GM18519 (cell line): ENCODE measurements at regions not wholly inside any gene's neighbourhood (a gene's known extent, or its start where the extent isn't known, plus 50 kb on each side); places are given as distances from the start of the nearest gene placed in this dataset.

Source experiments
- ATAC-seq: cut with Tn5 transposase; IDR thresholded peaks from one replicate; pipeline ENCODE4 v1.9.1; 2021; ENCODE audit warnings: mild to moderate bottlenecking, moderate library complexity; ENCODE audit not compliant: unreplicated experiment, low FRiP score

DNA sequence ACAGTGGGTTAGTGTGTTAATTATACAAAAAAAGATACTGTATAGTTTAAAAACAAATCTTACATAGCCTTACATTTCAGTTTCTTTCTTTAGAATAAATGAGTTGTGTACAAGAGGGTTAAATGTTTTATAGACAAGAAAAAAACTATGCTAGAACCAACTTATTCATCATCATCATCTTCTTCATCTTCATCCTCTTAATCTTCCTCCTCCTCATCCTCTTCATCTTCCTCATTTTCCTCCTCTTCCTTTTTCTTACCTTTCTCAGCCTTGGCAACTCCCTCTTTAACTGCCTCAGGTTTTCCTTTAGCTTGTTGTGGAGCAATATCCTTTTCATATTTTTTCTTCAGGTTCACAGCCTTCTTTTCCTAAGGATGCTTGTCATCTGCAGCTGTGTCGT lies 53.7 kb downstream of the RPS12 start:
- no peak for ATAC-seq

- ATAC-seq = peak; percentile 100
These were observed 58.6 kb downstream of the RPS12 start for GRCh38 chr6:132872923-132873322.

- no peak for ATAC-seq
These were observed 62.6 kb downstream of the RPS12 start for GRCh38 chr6:132877003-132877402.

DNA sequence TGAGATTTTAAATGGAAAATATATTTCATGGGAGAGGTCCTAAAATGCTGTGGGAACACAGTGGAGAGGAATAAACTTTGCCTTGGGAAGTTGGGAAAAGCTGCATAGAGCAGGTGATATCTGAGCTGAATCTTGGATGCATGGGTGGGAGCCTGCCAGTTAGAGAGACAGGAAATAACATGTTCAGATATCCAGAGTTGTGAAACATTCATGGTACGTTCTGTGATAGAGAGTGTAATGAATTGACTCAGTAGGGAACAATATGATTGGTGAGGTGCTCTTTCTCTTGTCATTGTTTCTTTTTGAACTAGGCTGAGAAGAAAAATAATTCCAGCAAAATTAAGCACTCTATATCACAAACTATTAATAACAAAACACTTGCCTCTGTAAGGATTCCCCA lies 72.8 kb downstream of the RPS12 start:
- peak; percentile 47 for ATAC-seq

- no peak for ATAC-seq
These were observed 74.3 kb downstream of the RPS12 start for GRCh38 chr6:132888701-132889100.

GRCh38 chr6:132892929-132893771 lies 78.8 kb downstream of the RPS12 start:
- ATAC-seq = no peak

GRCh38 chr6:132893772-132894490 lies 79.6 kb downstream of the RPS12 start:
- no peak for ATAC-seq

- no peak for ATAC-seq
These were observed 84.0 kb downstream of the RPS12 start for GRCh38 chr6:132898376-132898775.

DNA sequence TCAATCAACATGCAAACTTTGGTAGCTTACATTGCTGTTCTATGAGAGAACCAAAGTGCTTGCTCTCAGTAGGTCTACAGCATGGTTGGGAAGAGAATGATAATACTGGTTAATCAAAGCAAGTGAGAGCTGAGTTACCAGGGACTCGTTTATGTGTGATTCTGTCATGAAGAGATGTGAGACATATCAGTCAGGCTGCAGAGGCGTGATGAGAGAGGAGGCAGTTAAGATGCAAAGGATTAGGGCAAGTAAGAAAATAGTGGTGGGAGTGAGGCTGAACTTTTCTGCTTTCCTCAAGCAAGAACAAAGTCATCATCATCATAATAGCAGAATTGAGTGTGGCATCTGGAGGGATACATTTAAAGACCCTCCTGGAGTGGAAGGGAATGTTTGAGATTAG lies 86.5 kb downstream of the RPS12 start:
- ATAC-seq = no peak

GRCh38 chr6:132902901-132903300 lies 88.5 kb downstream of the RPS12 start:
- ATAC-seq = no peak

- ATAC-seq = no peak
These were observed 92.9 kb downstream of the RPS12 start for GRCh38 chr6:132907231-132907630.

GRCh38 chr6:132907914-132908313 lies 93.5 kb downstream of the RPS12 start:
- no peak for ATAC-seq

- ATAC-seq = no peak
These were observed 95.4 kb downstream of the RPS12 start for GRCh38 chr6:132909742-132910141.

DNA sequence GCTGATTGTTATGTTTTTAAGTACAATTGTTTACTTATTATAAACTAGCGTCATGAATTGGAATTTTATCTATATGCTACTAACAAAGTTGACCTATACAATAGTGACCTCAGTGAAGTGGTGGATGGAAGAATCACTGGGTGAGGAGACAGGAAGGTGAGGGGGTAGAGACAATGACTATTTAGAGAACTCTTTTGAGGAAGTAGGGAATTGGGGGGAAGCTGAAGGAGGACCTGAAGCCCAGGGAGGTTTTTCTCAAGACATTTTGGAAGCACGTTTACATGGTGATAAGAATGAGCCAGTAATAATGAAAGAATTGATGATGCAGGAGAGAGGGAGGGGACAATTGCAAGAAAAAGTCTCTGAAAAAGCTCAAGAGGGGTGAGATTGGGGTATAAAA lies 96.4 kb downstream of the RPS12 start:
- no peak for ATAC-seq

- ATAC-seq = no peak
These were observed 104.9 kb downstream of the RPS12 start for GRCh38 chr6:132919045-132919860.

GRCh38 chr6:132927713-132928112 lies 113.3 kb downstream of the RPS12 start:
- no peak for ATAC-seq

GRCh38 chr6:132929141-132929540 lies 114.8 kb downstream of the RPS12 start:
- ATAC-seq = no peak

DNA sequence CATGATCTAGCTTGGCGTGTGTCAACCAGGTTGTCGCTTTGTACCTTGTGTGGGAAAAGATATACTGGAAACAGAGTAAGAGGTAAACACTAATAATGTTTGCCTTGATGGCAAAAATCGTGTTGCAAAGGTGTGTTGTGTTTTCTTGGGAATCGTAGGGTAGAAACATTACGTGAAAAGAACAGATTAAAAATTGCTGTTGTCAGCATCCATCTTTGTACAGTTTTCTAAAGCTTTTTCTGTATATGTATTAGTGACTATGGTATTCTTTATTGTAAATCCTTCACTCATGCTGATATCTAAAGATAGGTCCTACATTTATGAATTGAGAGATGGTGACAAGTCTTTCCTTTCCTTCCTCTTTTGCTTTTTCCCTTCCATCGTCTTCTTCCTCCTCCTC lies 116.9 kb downstream of the RPS12 start:
- no peak for ATAC-seq

DNA sequence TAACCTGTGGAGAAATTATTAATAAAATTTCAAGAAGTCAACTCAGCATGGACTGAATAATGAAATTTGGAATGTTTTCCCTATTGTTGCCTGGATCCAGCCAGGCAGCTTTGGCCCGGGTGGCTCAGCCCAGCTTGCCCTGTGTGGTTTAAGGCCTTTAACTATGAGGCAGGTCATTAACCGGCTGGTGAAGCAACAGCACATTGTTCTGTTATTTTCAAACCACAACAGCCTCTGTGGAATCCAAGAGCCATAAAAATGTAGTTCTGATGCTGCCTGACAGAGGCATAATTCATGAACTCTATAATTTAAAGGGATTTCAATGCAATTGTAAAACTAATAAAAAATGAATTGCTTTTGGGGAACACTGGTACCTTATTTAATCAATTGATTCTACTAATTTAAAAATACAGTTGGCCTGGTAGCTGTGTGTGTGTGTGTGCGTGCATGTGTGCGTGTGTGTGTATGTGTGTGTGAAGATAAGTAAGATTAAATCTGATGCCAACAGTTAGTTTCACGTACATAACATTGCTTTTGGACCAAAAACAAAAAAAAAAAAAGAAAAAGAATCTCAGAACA lies 117.7 kb downstream of the RPS12 start:
- ATAC-seq = no peak

GRCh38 chr6:132932588-132932987 lies 118.2 kb downstream of the RPS12 start:
- no peak for ATAC-seq

GRCh38 chr6:132933090-132933489 lies 118.7 kb downstream of the RPS12 start:
- no peak for ATAC-seq
